NB4 (cell line): ENCODE measurements at regions not wholly inside any gene's neighbourhood (a gene's known extent, or its start where the extent isn't known, plus 50 kb on each side); places are given as distances from the start of the nearest gene placed in this dataset.

Source experiments
- CTCF ChIP-seq: IDR thresholded peaks from one replicate; pipeline ENCODE4 v1.5.1; 2012; ENCODE audit warnings: low read depth, low read length
- MAX ChIP-seq: IDR thresholded peaks from 2 replicates; pipeline ENCODE4 v1.6.1; 2011; ENCODE audit warnings: low read depth, low read length
- MYC ChIP-seq: IDR thresholded peaks from 2 replicates; pipeline ENCODE4 v1.6.1; 2011; ENCODE audit warnings: low read depth, low read length
- POLR2A ChIP-seq: IDR thresholded peaks from 2 replicates; pipeline ENCODE4 v1.6.1; 2011; ENCODE audit warnings: mild to moderate bottlenecking; ENCODE audit not compliant: insufficient read length; ENCODE audit errors: extremely low read depth

- TF ChIP-seq POLR2A, result no peak
- TF ChIP-seq CTCF, result no peak
- no peak for TF ChIP-seq MYC
- no peak for TF ChIP-seq MAX
Measured at GRCh38 chr6:63444768-63445167, 125.0 kb upstream of the LGSN start.
